ENCODE measurements at regions not wholly inside any gene's neighbourhood (a gene's known extent, or its start where the extent isn't known, plus 50 kb on each side); places are given as distances from the start of the nearest gene placed in this dataset.

- no peak overlapping the region for H3K4me2 ChIP-seq (ENCODE audit: low read length)
- no peaks in the 10 kb centered on the region for H3K4me1 ChIP-seq (ENCODE audit: control insufficient read depth, low read length)
- no peaks in the 10 kb centered on the region for H3K9me3 ChIP-seq (ENCODE audit: control insufficient read depth, insufficient read depth, low read length)
- H3K36me3 ChIP-seq (ENCODE audit: control insufficient read depth, low read length) = no peaks in the 10 kb centered on the region
- no peak for TF ChIP-seq EZH2phosphoT487 (IDR thresholded peaks at IDR 0.05; ENCODE audit: borderline replicate concordance, low read length)
- TF ChIP-seq, protein P1, sequence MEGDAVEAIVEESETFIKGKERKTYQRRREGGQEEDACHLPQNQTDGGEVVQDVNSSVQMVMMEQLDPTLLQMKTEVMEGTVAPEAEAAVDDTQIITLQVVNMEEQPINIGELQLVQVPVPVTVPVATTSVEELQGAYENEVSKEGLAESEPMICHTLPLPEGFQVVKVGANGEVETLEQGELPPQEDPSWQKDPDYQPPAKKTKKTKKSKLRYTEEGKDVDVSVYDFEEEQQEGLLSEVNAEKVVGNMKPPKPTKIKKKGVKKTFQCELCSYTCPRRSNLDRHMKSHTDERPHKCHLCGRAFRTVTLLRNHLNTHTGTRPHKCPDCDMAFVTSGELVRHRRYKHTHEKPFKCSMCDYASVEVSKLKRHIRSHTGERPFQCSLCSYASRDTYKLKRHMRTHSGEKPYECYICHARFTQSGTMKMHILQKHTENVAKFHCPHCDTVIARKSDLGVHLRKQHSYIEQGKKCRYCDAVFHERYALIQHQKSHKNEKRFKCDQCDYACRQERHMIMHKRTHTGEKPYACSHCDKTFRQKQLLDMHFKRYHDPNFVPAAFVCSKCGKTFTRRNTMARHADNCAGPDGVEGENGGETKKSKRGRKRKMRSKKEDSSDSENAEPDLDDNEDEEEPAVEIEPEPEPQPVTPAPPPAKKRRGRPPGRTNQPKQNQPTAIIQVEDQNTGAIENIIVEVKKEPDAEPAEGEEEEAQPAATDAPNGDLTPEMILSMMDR (IDR thresholded peaks at IDR 0.05; ENCODE audit: low read depth, low read length, poor library complexity, severe bottlenecking) = no peak
- H3K27me3 ChIP-seq (ENCODE audit: control insufficient read depth, low read length) = no peaks in the 10 kb centered on the region
- no peaks in the 10 kb centered on the region for H3K79me2 ChIP-seq (ENCODE audit: control insufficient read depth, low read length)
- H3K9me2 ChIP-seq (replicated peaks; ENCODE audit: control insufficient read depth, low read length) = no peaks in the 10 kb centered on the region
- no peak overlapping the region for H3K27ac ChIP-seq (ENCODE audit: low read depth, low read length)
- H3K4me3 ChIP-seq (ENCODE audit: low read length) = no peak overlapping the region
- H4K20me1 ChIP-seq (ENCODE audit: control insufficient read depth, insufficient read depth, low read depth, low read length) = no peaks in the 10 kb centered on the region
- no peaks in the 10 kb centered on the region for H3F3A ChIP-seq (ENCODE audit: control insufficient read depth, insufficient read depth)
Measured at GRCh38 chr4:189129044-189129694, 811.5 kb upstream of the FRG1 start.

DNA sequence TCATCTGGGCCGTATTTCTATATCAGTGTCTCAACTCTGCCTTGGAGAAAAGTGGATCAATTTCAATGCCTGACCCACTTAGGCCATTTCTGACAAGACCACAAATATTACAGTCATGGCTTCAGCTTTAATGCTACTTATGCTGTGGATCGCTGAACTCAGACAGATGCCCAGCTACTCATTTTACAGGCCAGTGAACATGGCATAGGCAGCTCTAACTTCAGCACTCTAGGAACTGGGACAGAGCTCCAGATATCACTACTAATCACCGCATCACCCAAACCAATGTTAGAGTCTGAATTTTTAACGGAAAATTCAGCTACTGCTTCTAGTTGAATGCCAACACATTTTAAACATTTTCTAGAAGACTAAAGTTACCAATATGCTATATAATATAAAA is 809.6 kb upstream of the FRG1 start:
- Histone ChIP-seq H3K27me3 (ENCODE audit: control insufficient read depth, low read length) (no peaks in the 10 kb centered on the region), H3K9me3 (ENCODE audit: control insufficient read depth, insufficient read depth, low read length) (no peaks in the 10 kb centered on the region), H3K27ac (ENCODE audit: low read depth, low read length) (no peak overlapping the region), H3K4me2 (ENCODE audit: low read length) (no peak overlapping the region), H3K4me1 (ENCODE audit: control insufficient read depth, low read length) (no peaks in the 10 kb centered on the region), H3K9me2 (replicated peaks; ENCODE audit: control insufficient read depth, low read length) (no peaks in the 10 kb centered on the region), H3K4me3 (ENCODE audit: low read length) (no peak overlapping the region), H3K36me3 (ENCODE audit: control insufficient read depth, low read length) (no peaks in the 10 kb centered on the region), H3F3A (ENCODE audit: control insufficient read depth, insufficient read depth) (no peaks in the 10 kb centered on the region), H4K20me1 (ENCODE audit: control insufficient read depth, insufficient read depth, low read depth, low read length) (no peaks in the 10 kb centered on the region), H3K79me2 (ENCODE audit: control insufficient read depth, low read length) (no peaks in the 10 kb centered on the region)
- TF ChIP-seq, protein P1 (IDR thresholded peaks at IDR 0.05; ENCODE audit: low read depth, low read length, poor library complexity, severe bottlenecking) = no peak
- no peak for TF ChIP-seq EZH2phosphoT487 (IDR thresholded peaks at IDR 0.05; ENCODE audit: borderline replicate concordance, low read length)

- H3K79me2 ChIP-seq (ENCODE audit: control insufficient read depth, low read length) = no peaks in the 10 kb centered on the region
- no peaks in the 10 kb centered on the region for H3F3A ChIP-seq (ENCODE audit: control insufficient read depth, insufficient read depth)
- no peak overlapping the region for H3K4me3 ChIP-seq (ENCODE audit: low read length)
- no peak for TF ChIP-seq EZH2phosphoT487 (IDR thresholded peaks at IDR 0.05; ENCODE audit: borderline replicate concordance, low read length)
- TF ChIP-seq, protein P1 (IDR thresholded peaks at IDR 0.05; ENCODE audit: low read depth, low read length, poor library complexity, severe bottlenecking) = no peak
- H3K27ac ChIP-seq (ENCODE audit: low read depth, low read length) = no peak overlapping the region
- H4K20me1 ChIP-seq (ENCODE audit: control insufficient read depth, insufficient read depth, low read depth, low read length) = no peaks in the 10 kb centered on the region
- no peak overlapping the region for H3K4me2 ChIP-seq (ENCODE audit: low read length)
- no peaks in the 10 kb centered on the region for H3K9me3 ChIP-seq (ENCODE audit: control insufficient read depth, insufficient read depth, low read length)
- no peaks in the 10 kb centered on the region for H3K27me3 ChIP-seq (ENCODE audit: control insufficient read depth, low read length)
- no peaks in the 10 kb centered on the region for H3K4me1 ChIP-seq (ENCODE audit: control insufficient read depth, low read length)
- no peaks in the 10 kb centered on the region for H3K36me3 ChIP-seq (ENCODE audit: control insufficient read depth, low read length)
- H3K9me2 ChIP-seq (replicated peaks; ENCODE audit: control insufficient read depth, low read length) = no peaks in the 10 kb centered on the region
Measured at GRCh38 chr4:189136462-189136861, 804.2 kb upstream of the FRG1 start.

Measured in DOHH2 (cell line).